Fibroblast of lung (primary cell): ENCODE measurements at regions not wholly inside any gene's neighbourhood (a gene's known extent, or its start where the extent isn't known, plus 50 kb on each side); places are given as distances from the start of the nearest gene placed in this dataset.

ENCODE experiments used
- CTCF ChIP-seq, 2 donors: IDR thresholded peaks in 1 of 2; conservative IDR thresholded peaks in 1 of 2; 1 replicate in 1 of 2; 2 replicates in 1 of 2; pipeline ENCODE4 v1.5.1; 2011 to 2012; ENCODE audit warnings: low read length in 2 of 2, control low read depth in 1 of 2, inconsistent platforms in 1 of 2, low read depth in 1 of 2, mild to moderate bottlenecking in 1 of 2
- EZH2 ChIP-seq: IDR thresholded peaks from 2 replicates; pipeline ENCODE4 v1.5.1; 2012; ENCODE audit warnings: low read length, control low read depth, mild to moderate bottlenecking; ENCODE audit errors: missing control alignments

GRCh38 chr20:57062241-57062640 is 204.2 kb downstream of the BMP7 start:
- TF ChIP-seq CTCF (conservative IDR thresholded peaks at IDR 0.05 in 1 of 2, IDR thresholded peaks at IDR 0.05 in 1 of 2; ENCODE audit: low read depth in 1 of 2, low read length in 2 of 2) (no peak), EZH2 (no peak)
